Effector memory CD8-positive, alpha-beta T cell (primary cell): ENCODE measurements at regions not wholly inside any gene's neighbourhood (a gene's known extent, or its start where the extent isn't known, plus 50 kb on each side); places are given as distances from the start of the nearest gene placed in this dataset.

ENCODE experiments used
- ATAC-seq: fragments of 150-1000 bp; cut with Tn5 transposase; replicated peaks from 2 replicates; pipeline ENCODE4 v1.10.0; 2021; ENCODE audit warnings: mild to moderate bottlenecking, moderate library complexity
- DNase-seq, 3 experiments: peaks; one replicate each; pipeline ENCODE4 v3.0.0; 2021
- H3K27ac Mint-ChIP-seq, 2 donors: one replicate each; pipeline ENCODE4 v1.8.0; 2022; ENCODE audit warnings: mild to moderate bottlenecking in 2 of 2, mixed read lengths in 2 of 2, moderate library complexity in 2 of 2
- H3K27me3 Mint-ChIP-seq, 2 donors: one replicate each; pipeline ENCODE4 v1.8.0; 2022; ENCODE audit warnings: mixed read lengths in 2 of 2
- H3K36me3 Mint-ChIP-seq: one replicate; pipeline ENCODE4 v1.8.0; 2022; ENCODE audit warnings: mild to moderate bottlenecking, moderate library complexity, mixed read lengths; ENCODE audit not compliant: insufficient read depth
- H3K4me1 Mint-ChIP-seq, 2 donors: one replicate each; pipeline ENCODE4 v1.8.0; 2022; ENCODE audit warnings: low read depth in 2 of 2, mixed read lengths in 2 of 2
- H3K4me3 Mint-ChIP-seq, 2 donors: one replicate each; pipeline ENCODE4 v1.8.0; 2022; ENCODE audit warnings: mild to moderate bottlenecking in 2 of 2, mixed read lengths in 2 of 2, moderate library complexity in 2 of 2
- H3K9me3 Mint-ChIP-seq, 2 donors: one replicate each; pipeline ENCODE4 v1.8.0; 2022; ENCODE audit warnings: mixed read lengths in 2 of 2

DNA sequence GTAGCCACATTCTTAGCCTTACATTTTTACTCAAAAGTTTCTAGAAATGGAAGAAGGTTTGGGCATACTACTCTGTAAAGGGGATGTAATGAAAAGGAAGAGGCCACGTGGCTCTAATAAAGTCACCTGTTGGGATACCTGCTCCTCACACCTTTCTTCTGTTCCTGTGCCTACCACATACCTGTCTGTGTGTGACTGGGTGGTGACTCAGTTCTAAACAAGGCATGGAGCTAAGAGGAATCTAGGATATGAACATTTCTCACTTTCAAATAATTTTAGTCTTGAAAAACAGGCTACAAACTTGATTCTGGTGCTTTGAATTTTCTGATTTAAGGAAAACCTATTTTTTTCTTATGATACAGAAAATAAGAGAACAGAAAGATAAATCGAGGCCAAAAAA, 363.6 kb downstream of the RFPL4B start:
- no peaks in the 10 kb centered on the region for H3K27me3 Mint-ChIP-seq
- H3K4me1 Mint-ChIP-seq: no peaks in the 10 kb centered on the region
- ATAC-seq: no peak
- no peaks in the 10 kb centered on the region for H3K9me3 Mint-ChIP-seq
- no peak for DNase-seq
- no peak overlapping the region for H3K4me3 Mint-ChIP-seq
- H3K36me3 Mint-ChIP-seq: no peaks in the 10 kb centered on the region
- no peak overlapping the region for H3K27ac Mint-ChIP-seq

- no peaks in the 10 kb centered on the region for H3K36me3 Mint-ChIP-seq
- DNase-seq (no peak), ATAC-seq (no peak)
- H3K4me3 Mint-ChIP-seq: no peak overlapping the region
- no peaks in the 10 kb centered on the region for H3K27me3 Mint-ChIP-seq
- no peaks in the 10 kb centered on the region for H3K4me1 Mint-ChIP-seq
- peaks cover 0 to 1% of the 10 kb centered on the region in 2 donors for H3K9me3 Mint-ChIP-seq
- no peak overlapping the region for H3K27ac Mint-ChIP-seq
Measured at GRCh38 chr6:112713402-112713801, 366.3 kb downstream of the RFPL4B start.

DNA sequence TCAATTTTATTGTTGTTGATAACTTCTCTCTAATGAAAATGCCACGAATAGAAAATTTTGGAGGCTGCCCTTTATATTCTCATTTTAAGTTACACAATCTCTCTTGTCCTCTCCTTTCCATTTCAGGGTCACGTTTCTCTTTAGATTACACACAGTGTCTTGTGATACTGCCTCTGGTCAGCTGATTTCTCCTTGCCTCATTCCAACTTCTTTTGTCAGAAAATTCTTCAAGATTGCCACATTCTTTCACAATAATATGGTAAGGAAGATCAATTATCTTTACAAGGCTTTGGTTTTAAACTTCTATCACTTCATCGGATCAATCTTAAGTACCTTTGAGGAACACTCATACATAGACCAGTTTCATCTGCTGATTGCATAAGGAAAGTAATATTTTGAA, 370.3 kb downstream of the RFPL4B start:
- H3K4me3 Mint-ChIP-seq: no peak overlapping the region

GRCh38 chr6:112717856-112718255, 370.7 kb downstream of the RFPL4B start:
- Mint-ChIP-seq H3K4me3 (no peak overlapping the region), H3K36me3 (no peaks in the 10 kb centered on the region), H3K4me1 (no peaks in the 10 kb centered on the region), H3K27me3 (no peaks in the 10 kb centered on the region), H3K9me3 (peaks cover 0 to 1% of the 10 kb centered on the region in 2 donors), H3K27ac (no peak overlapping the region)
- ATAC-seq (no peak), DNase-seq (no peak)

More for the DNA sequence above, 370.3 kb downstream of the RFPL4B start:
- no peaks in the 10 kb centered on the region for H3K27me3 Mint-ChIP-seq
- no peaks in the 10 kb centered on the region for H3K36me3 Mint-ChIP-seq
- no peak for ATAC-seq
- no peak for DNase-seq
- peaks cover 0 to 1% of the 10 kb centered on the region in 2 donors for H3K9me3 Mint-ChIP-seq
- no peaks in the 10 kb centered on the region for H3K4me1 Mint-ChIP-seq
- H3K27ac Mint-ChIP-seq: no peak overlapping the region

DNA sequence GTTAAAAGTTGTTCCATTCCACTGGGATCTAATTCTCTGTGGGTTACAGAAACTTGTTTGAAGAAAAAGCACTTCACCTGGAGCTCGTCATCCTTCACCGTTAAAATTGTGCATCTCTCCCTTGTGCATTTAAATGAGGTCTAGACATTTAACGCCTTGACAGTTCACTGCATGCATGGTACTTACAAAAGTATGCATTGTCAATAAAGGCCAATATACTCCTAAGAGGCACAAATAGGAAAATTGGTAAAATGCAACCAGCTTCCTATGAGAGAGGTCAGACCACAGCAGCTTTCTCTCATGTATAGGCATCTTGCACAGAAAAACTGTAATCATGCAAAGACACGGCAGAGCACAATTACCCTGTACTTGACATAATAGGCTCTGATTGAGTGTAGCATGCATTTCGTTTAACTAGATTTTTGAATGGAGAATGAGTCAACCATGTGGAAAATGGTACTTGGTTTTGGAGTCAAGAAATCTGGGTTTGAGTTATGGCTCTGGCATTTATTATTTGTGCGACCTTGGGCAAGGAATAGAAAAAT, 378.5 kb downstream of the RFPL4B start:
- Mint-ChIP-seq H3K9me3 (peaks cover 8% of the 10 kb centered on the region in 2 donors), H3K36me3 (no peaks in the 10 kb centered on the region), H3K27me3 (no peaks in the 10 kb centered on the region), H3K27ac (no peak overlapping the region), H3K4me3 (no peak overlapping the region), H3K4me1 (no peaks in the 10 kb centered on the region)
- DNase-seq: no peak
- no peak for ATAC-seq

DNA sequence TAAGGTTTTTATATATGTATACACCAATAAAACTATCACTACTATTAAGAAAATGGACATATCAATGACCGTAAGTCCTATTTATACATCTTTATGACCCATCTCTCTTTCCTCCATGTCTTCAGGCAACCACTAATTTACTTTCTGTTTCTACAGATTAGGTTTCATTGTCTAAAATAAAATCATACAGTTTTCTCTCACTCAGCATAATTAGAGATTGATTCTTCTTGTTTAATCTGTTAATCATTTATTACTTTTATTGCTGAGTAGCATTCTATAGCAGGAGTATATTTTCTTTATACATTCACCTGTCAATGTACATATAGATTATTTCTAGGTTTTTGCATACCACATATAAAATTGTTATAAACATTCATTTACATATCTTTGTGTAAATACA, 388.0 kb downstream of the RFPL4B start:
- H3K27me3 Mint-ChIP-seq: no peaks in the 10 kb centered on the region
- no peak overlapping the region for H3K4me3 Mint-ChIP-seq
- no peak for DNase-seq
- no peak for ATAC-seq
- no peak overlapping the region for H3K27ac Mint-ChIP-seq
- H3K36me3 Mint-ChIP-seq: no peaks in the 10 kb centered on the region
- H3K9me3 Mint-ChIP-seq: peaks cover 6 to 7% of the 10 kb centered on the region in 2 donors
- H3K4me1 Mint-ChIP-seq: no peaks in the 10 kb centered on the region

- no peak for DNase-seq
- no peaks in the 10 kb centered on the region for H3K27me3 Mint-ChIP-seq
- no peaks in the 10 kb centered on the region for H3K4me1 Mint-ChIP-seq
- H3K27ac Mint-ChIP-seq: no peak overlapping the region
- H3K9me3 Mint-ChIP-seq: peaks cover 0 to 2% of the 10 kb centered on the region in 2 donors
- no peak for ATAC-seq
- H3K36me3 Mint-ChIP-seq: no peaks in the 10 kb centered on the region
- H3K4me3 Mint-ChIP-seq: no peak overlapping the region
Measured at GRCh38 chr6:112739766-112740165, 392.6 kb downstream of the RFPL4B start.

DNA sequence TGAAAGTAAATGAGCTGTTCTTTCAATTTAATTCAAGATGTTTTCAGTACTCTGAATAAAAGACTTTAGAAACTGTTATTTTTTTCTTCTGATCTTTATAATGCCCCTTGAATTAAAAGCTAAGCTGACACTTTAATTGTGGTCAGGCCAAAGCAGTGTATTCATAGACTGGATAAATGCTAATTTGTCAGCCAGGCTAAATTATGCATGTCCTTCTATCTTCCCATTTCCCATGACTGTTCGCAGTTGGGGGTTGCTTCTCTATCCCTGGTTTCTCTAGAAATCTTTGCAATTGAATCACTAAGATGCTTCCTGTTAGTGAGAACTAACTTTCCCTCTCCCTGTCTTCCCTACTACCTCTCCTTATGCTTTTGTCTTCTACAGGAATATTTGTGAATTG, 396.2 kb downstream of the RFPL4B start:
- Mint-ChIP-seq H3K9me3 (peaks cover 0 to 2% of the 10 kb centered on the region in 2 donors), H3K27ac (no peak overlapping the region), H3K27me3 (no peaks in the 10 kb centered on the region), H3K36me3 (no peaks in the 10 kb centered on the region), H3K4me1 (no peaks in the 10 kb centered on the region), H3K4me3 (no peak overlapping the region)
- ATAC-seq (no peak), DNase-seq (no peak)

- no peaks in the 10 kb centered on the region for H3K36me3 Mint-ChIP-seq
- H3K4me3 Mint-ChIP-seq: no peak overlapping the region
- H3K27me3 Mint-ChIP-seq: no peaks in the 10 kb centered on the region
- no peak for ATAC-seq
- H3K27ac Mint-ChIP-seq: no peak overlapping the region
- no peak for DNase-seq
- H3K9me3 Mint-ChIP-seq: peaks cover 0 to 2% of the 10 kb centered on the region in 2 donors
- no peaks in the 10 kb centered on the region for H3K4me1 Mint-ChIP-seq
Measured at GRCh38 chr6:112744827-112745226, 397.7 kb downstream of the RFPL4B start.

GRCh38 chr6:112745765-112746164, 398.6 kb downstream of the RFPL4B start:
- Mint-ChIP-seq H3K9me3 (peaks cover 0 to 2% of the 10 kb centered on the region in 2 donors), H3K4me3 (no peak overlapping the region), H3K27ac (no peak overlapping the region), H3K36me3 (no peaks in the 10 kb centered on the region), H3K4me1 (no peaks in the 10 kb centered on the region), H3K27me3 (no peaks in the 10 kb centered on the region)
- ATAC-seq: no peak
- no peak for DNase-seq

DNA sequence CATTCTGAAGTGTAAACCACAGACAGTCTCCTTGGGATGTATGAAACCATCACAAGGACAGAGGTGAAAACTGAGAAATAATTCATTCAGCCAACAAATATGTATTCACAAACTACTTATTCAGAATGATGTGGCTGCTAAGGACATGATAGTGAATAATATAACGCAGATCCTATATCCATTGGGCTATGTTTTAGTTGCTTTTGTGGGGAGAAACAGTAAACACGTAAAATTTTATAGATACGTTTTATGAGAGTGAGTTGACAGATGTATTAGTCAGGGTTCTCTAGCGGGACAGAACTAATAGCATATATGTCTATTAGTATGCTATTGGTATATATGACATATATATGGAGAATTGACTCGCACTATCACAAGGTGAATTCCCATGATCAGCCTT, 402.5 kb downstream of the RFPL4B start:
- H3K4me3 Mint-ChIP-seq: no peak overlapping the region
- ATAC-seq (no peak), DNase-seq (no peak)
- peaks cover 0 to 5% of the 10 kb centered on the region in 2 donors for H3K9me3 Mint-ChIP-seq
- H3K4me1 Mint-ChIP-seq: no peaks in the 10 kb centered on the region
- no peaks in the 10 kb centered on the region for H3K36me3 Mint-ChIP-seq
- no peak overlapping the region for H3K27ac Mint-ChIP-seq
- no peaks in the 10 kb centered on the region for H3K27me3 Mint-ChIP-seq

DNA sequence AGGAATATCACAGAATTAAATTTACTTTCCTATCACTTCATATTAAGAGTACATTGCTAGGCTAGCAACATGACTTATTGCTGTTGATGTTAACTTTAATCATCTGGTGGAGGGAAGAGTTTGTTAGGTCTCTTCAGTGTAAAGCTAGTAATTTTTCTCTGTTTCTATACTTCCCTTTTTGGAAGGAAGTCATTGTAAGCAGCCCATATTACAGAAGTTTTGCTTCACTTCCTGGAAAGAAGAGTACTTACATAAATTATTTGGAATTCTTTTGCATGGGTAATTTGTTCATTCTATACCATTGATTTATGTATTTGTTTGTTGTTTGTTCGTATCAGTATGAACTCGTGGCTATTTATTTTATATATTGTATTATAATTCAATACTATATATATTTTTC, 405.2 kb downstream of the RFPL4B start:
- Mint-ChIP-seq H3K27ac (no peak overlapping the region), H3K4me1 (no peaks in the 10 kb centered on the region), H3K36me3 (no peaks in the 10 kb centered on the region), H3K4me3 (no peak overlapping the region), H3K9me3 (peaks cover 0 to 3% of the 10 kb centered on the region in 2 donors), H3K27me3 (no peaks in the 10 kb centered on the region)
- no peak for ATAC-seq
- no peak for DNase-seq

GRCh38 chr6:112752791-112753190, 405.7 kb downstream of the RFPL4B start:
- H3K4me1 Mint-ChIP-seq: no peaks in the 10 kb centered on the region
- H3K27ac Mint-ChIP-seq: no peak overlapping the region
- no peaks in the 10 kb centered on the region for H3K27me3 Mint-ChIP-seq
- no peak overlapping the region for H3K4me3 Mint-ChIP-seq
- no peak for DNase-seq
- peaks cover 0 to 7% of the 10 kb centered on the region in 2 donors for H3K9me3 Mint-ChIP-seq
- H3K36me3 Mint-ChIP-seq: no peaks in the 10 kb centered on the region
- no peak for ATAC-seq

- ATAC-seq (no peak), DNase-seq (no peak)
- Mint-ChIP-seq H3K9me3 (peaks cover 0 to 5% of the 10 kb centered on the region in 2 donors), H3K27me3 (no peaks in the 10 kb centered on the region), H3K4me1 (no peaks in the 10 kb centered on the region), H3K27ac (no peak overlapping the region), H3K4me3 (no peak overlapping the region), H3K36me3 (no peaks in the 10 kb centered on the region)
Measured at GRCh38 chr6:112760831-112761230, 413.7 kb downstream of the RFPL4B start.

DNA sequence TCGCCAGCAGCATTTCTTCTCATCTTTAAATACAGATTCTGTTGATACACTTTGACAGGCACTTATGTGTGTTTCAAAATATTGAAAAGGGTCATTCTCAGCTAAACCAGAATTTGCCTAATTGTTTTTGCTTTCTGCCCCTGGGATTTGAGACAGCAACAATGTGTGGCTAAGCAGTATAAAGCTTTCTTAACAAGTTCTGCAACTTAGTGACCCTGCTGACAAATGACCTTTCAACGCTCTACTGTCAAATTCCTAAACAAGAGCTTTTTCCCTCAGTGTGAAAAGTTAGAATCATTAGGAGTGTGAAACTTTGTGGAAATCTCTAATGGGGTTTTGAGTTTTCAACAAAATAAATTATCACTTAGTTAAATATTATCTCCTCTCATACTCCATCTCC, 414.6 kb downstream of the RFPL4B start:
- peaks cover 0 to 6% of the 10 kb centered on the region in 2 donors for H3K9me3 Mint-ChIP-seq
- DNase-seq (no peak), ATAC-seq (no peak)
- H3K27me3 Mint-ChIP-seq: no peaks in the 10 kb centered on the region
- H3K27ac Mint-ChIP-seq: no peak overlapping the region
- H3K4me1 Mint-ChIP-seq: no peaks in the 10 kb centered on the region
- no peaks in the 10 kb centered on the region for H3K36me3 Mint-ChIP-seq
- no peak overlapping the region for H3K4me3 Mint-ChIP-seq
